Heart left ventricle (tissue), 16 donors: ENCODE measurements at regions not wholly inside any gene's neighbourhood (a gene's known extent, or its start where the extent isn't known, plus 50 kb on each side); places are given as distances from the start of the nearest gene placed in this dataset.

Source experiments
- ATAC-seq, 4 donors: fragments of 200-7000 bp; cut with Tn5 transposase; one replicate each; pipeline ENCODE4 v1.9.1; 2020 to 2022; ENCODE audit warnings: moderate library complexity in 4 of 4, mild to moderate bottlenecking in 3 of 4, moderate number of reproducible peaks in 1 of 4
- DNase-seq, 5 donors: peaks; one replicate each; pipeline ENCODE4 v3.0.0-alpha.2; 2020
- H3K27ac ChIP-seq, 12 donors: fragments of 200-600 bp; sonication (generic) in 4 of 12; one replicate each; pipeline versions ENCODE4 v1.5.0 to v1.8.0; 2016 to 2022; ENCODE audit warnings: mild to moderate bottlenecking in 2 of 12
- H3K27me3 ChIP-seq, 9 donors: fragments of 200-600 bp; sonication (generic) in 2 of 9; one replicate each; pipeline versions ENCODE4 v1.5.1 to v1.8.0; 2016 to 2022; ENCODE audit warnings: mild to moderate bottlenecking in 3 of 9
- H3K36me3 ChIP-seq, 9 donors: fragments of 200-600 bp; sonication (generic) in 2 of 9; one replicate each; pipeline versions ENCODE4 v1.5.0 to v1.8.0; 2018 to 2022; ENCODE audit warnings: mild to moderate bottlenecking in 2 of 9
- H3K4me1 ChIP-seq, 12 donors: fragments of 200-600 bp; sonication (generic) in 4 of 12; one replicate each; pipeline versions ENCODE4 v1.5.0 to v1.8.0; 2016 to 2022; ENCODE audit warnings: mild to moderate bottlenecking in 3 of 12
- H3K4me3 ChIP-seq, 12 donors: fragments of 200-600 bp; sonication (generic) in 4 of 12; one replicate each; pipeline versions ENCODE4 v1.5.0 to v1.8.0; 2017 to 2022; ENCODE audit warnings: mild to moderate bottlenecking in 9 of 12, moderate library complexity in 4 of 12
- H3K9me3 ChIP-seq, 12 donors: fragments of 200-600 bp; sonication (generic) in 4 of 12; one replicate each; pipeline versions ENCODE4 v1.5.0 to v1.8.0; 2016 to 2022; ENCODE audit warnings: mild to moderate bottlenecking in 1 of 12
- POLR2A ChIP-seq, 2 donors: fragments of 450-650 bp; IDR thresholded peaks; one replicate each; pipeline ENCODE4 v1.6.1; 2017; ENCODE audit warnings: antibody characterized with exemption in 2 of 2, mild to moderate bottlenecking in 2 of 2, moderate library complexity in 2 of 2
- WGBS, 4 donors: extraction: QIAGEN DNeasy Blood & Tissue Kit in 2 of 4; methylation state at CpG; one replicate each; pipeline versions ENCODE4 v1.1.5 to v1.1.7; 2013 to 2018; 5-methylcytosine and 5-hydroxymethylcytosine counted together
- intact Hi-C, 10 donors: fragments of 100-400 bp; cut with DNase I; formaldehyde crosslinking; loops; one replicate each; pipeline versions ENCODE4 v1.11.1 to v1.14.2; 2022
- TF ChIP-seq, protein P1 (sequence below), 12 donors: fragments of 200-600 bp; sonication (generic) in 4 of 12; IDR thresholded peaks; one replicate each; pipeline versions ENCODE4 v1.5.0 to v1.8.0; 2018 to 2022; ENCODE audit warnings: antibody characterized with exemption in 12 of 12, mild to moderate bottlenecking in 5 of 12
- donor health status: ischemic (EF 13 %, LVEDD 7.1; RV severe dilation, severe dysfunction).
- donor health status: healthy with polysubstance abuse.
- donor health status: DM: no; HTN: yes; CAD: no.
- donor health status: DM: no; HTN: no; CAD: no.
- donor health status: ischemic (EF 25% LVEDD 6.9; RV normal size, moderate dysfunction).
- donor health status: ischemic (EF 25% LVEDD 5.7; RV mildly dilated, moderate dysfunction).
- donor health status: healthy.
- donor health status: DM: yes; HTN: yes; CAD: no.
- donor health status: ischemic (EF 35%, LVEDD 5.7; RV mildly dilated, moderate dysfunction).
- donor health status: nonischemic (EF 11% LVEDD 7.7; RV severe dilation, severe dysfunction).
- donor health status: DM: yes; HTN: yes; CAD: no.
- donor health status: PGD.
- donor health status: ischemic (EF 29% LVEDD 5.4; RV normal size, mild dysfunction).
- donor health status: nonischemic (EF 23%, LVEDD 6.1; RV moderate dilation, normal function).

DNA sequence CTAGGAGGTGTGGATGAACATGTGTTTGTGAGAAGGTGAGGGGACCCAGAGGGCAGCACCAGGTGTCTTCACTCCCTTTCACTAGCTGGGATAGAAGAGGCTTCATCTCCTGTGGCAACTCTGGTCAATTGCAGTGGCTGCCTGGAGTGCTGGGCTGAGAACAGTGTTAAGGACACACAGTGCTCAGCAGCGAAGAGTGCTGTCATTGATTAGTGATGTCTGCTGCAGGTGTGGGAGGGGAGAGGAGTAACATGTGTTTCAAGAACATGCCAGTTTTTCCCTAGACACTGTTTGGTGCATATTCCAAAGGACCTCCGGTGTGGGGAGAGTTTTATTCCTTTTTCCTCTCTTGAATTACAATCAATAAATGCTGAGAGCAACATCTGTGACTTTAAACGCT lies 95.9 kb upstream of the CXCR4 start:
- TF ChIP-seq POLR2A (IDR thresholded peaks at IDR 0.05): no peak
- TF ChIP-seq, protein P1, sequence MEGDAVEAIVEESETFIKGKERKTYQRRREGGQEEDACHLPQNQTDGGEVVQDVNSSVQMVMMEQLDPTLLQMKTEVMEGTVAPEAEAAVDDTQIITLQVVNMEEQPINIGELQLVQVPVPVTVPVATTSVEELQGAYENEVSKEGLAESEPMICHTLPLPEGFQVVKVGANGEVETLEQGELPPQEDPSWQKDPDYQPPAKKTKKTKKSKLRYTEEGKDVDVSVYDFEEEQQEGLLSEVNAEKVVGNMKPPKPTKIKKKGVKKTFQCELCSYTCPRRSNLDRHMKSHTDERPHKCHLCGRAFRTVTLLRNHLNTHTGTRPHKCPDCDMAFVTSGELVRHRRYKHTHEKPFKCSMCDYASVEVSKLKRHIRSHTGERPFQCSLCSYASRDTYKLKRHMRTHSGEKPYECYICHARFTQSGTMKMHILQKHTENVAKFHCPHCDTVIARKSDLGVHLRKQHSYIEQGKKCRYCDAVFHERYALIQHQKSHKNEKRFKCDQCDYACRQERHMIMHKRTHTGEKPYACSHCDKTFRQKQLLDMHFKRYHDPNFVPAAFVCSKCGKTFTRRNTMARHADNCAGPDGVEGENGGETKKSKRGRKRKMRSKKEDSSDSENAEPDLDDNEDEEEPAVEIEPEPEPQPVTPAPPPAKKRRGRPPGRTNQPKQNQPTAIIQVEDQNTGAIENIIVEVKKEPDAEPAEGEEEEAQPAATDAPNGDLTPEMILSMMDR (IDR thresholded peaks at IDR 0.05): no peak
- Histone ChIP-seq H3K27ac (peak overlapping the region in 1 of 12 donors; percentile 64), H3K4me3 (no peak overlapping the region), H3K9me3 (peaks cover 0 to 8% (median 0%) of the 10 kb centered on the region in 12 donors), H3K36me3 (no peaks in the 10 kb centered on the region), H3K27me3 (peaks cover 0 to 3% (median 0%) of the 10 kb centered on the region in 9 donors), H3K4me1 (peaks cover 0 to 65% (median 0%) of the 10 kb centered on the region in 12 donors)
- intact Hi-C loops: no loop called here
- ATAC-seq (no peak), DNase-seq (no peak)
- 72 to 87% (median 77%) methylated on average over 3 of the region's 3 CpGs for WGBS, 4 donors

DNA sequence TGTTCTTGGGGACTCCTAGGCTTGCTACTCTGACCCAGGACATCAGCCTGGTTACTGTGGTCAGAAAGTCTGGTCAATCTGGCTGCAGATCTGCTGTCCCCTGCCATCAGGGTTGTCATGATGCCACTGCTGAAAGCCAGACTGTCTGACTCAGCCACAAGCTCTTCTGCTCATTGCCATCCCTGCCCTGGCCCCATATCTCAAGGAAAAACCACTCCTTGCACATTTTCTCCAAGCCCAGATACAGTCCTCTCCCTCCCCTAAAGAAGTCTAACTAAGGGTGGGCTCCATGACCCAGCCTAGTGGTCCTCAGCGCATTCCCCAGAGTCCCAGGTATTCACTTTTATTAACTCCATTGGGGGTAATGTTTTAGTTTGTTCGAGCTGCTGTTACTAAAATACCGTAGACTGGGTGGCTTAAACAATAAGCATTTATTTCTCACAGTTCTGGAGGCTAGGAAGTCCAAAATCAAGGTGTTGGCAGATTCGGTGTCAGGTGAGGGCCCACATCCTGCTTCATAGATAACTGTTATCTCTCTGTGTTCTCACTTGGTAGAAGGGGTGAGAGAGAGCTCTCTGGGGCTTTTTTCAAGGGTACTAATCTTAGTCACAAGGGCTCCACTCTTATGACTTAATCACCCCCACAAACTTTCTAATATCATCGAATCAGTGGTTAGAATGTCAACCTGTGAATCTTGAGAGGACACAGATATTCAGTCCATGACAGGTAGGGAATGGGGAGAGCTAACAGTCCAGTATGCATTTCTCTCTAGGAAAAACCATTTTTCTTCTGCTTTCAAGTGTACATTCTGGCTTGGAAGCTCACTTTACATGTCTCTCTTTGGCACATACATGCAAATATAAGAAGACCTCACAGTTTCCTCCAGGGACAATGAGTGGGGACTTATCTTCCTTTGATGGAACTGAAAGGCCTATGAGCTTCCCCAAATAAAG lies 94.8 kb upstream of the CXCR4 start:
- peaks cover 0 to 8% (median 0%) of the 10 kb centered on the region in 12 donors for H3K9me3 ChIP-seq
- intact Hi-C loops: no loop called here
- peaks cover 0 to 68% (median 0%) of the 10 kb centered on the region in 12 donors for H3K4me1 ChIP-seq
- TF ChIP-seq POLR2A (IDR thresholded peaks at IDR 0.05): no peak
- TF ChIP-seq, protein P1 (IDR thresholded peaks at IDR 0.05): no peak
- DNase-seq (no peak), ATAC-seq (no peak)
- WGBS, 4 donors: 38 to 61% (median 44%) methylated on average over 5 of the region's 5 CpGs
- no peak overlapping the region for H3K4me3 ChIP-seq
- peak overlapping the region in 1 of 12 donors; percentile 64 for H3K27ac ChIP-seq
- no peaks in the 10 kb centered on the region for H3K36me3 ChIP-seq
- peaks cover 0 to 3% (median 0%) of the 10 kb centered on the region in 9 donors for H3K27me3 ChIP-seq

DNA sequence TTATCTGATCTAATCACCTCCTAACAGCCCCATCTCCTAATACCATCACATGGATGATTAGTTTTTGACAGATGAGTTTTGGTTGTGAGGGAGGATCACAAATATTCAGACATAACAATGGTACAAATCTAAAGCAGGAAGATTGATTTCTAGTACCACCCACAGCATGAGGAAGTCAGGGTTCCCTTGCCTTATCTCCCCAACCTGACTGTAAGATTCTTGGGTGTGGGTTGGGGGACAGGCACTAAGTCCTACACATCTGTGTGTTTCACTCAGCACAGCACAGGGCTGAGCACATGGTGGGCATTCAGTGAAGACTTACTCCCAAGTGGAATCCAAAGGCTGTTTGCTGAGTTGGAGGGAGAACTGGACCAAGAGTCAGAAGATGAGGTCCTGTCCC lies 93.8 kb upstream of the CXCR4 start:
- peak overlapping the region in 1 of 12 donors; percentile 64 for H3K27ac ChIP-seq
- no peak for TF ChIP-seq POLR2A (IDR thresholded peaks at IDR 0.05)
- TF ChIP-seq, protein P1 (IDR thresholded peaks at IDR 0.05): no peak
- no peak overlapping the region for H3K4me3 ChIP-seq
- peaks cover 0 to 8% (median 0%) of the 10 kb centered on the region in 12 donors for H3K9me3 ChIP-seq
- ATAC-seq (no peak), DNase-seq (no peak)
- H3K27me3 ChIP-seq: peaks cover 0 to 3% (median 0%) of the 10 kb centered on the region in 9 donors
- intact Hi-C loops: no loop called here
- H3K36me3 ChIP-seq: no peaks in the 10 kb centered on the region
- H3K4me1 ChIP-seq: peaks cover 0 to 69% (median 0%) of the 10 kb centered on the region in 12 donors

DNA sequence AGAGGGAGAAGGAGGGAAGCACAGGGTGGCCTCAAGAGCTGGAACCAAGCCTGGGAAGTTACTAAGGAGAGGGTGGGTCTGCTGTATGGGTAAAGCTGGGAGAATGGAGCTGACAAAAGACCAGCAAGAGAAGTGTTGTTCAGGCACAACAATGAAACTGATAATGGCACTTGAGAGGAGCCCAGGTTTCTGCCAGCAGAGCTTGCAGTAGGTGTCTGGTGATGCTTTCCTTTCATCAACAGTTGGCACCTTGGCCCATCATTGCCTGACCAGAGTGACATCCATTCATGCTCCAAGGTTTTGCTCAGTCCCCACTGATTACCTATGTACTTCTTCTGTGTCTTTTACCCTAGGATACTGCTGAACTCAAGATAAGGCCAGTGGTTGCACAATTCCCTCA lies 92.9 kb upstream of the CXCR4 start:
- Histone ChIP-seq H3K4me1 (peaks cover 0 to 68% (median 0%) of the 10 kb centered on the region in 12 donors), H3K27ac (peak overlapping the region in 1 of 12 donors; percentile 74), H3K27me3 (peaks cover 0 to 3% (median 0%) of the 10 kb centered on the region in 9 donors), H3K4me3 (no peak overlapping the region), H3K9me3 (peaks cover 0 to 8% (median 0%) of the 10 kb centered on the region in 12 donors), H3K36me3 (no peaks in the 10 kb centered on the region)
- ATAC-seq (peak in 1 of 4 donors; percentile 10), DNase-seq (no peak)
- intact Hi-C loops: no loop called here
- TF ChIP-seq POLR2A (IDR thresholded peaks at IDR 0.05): no peak
- TF ChIP-seq, protein P1 (IDR thresholded peaks at IDR 0.05): no peak
